HFFc6 (cell line): ENCODE measurements at regions not wholly inside any gene's neighbourhood (a gene's known extent, or its start where the extent isn't known, plus 50 kb on each side); places are given as distances from the start of the nearest gene placed in this dataset.

Experiments
- DNase-seq: peaks from one replicate; pipeline ENCODE4 v3.0.0-alpha.2; 2018
- H3K27ac Mint-ChIP-seq: 2 replicates; pipeline ENCODE4 v1.8.0; 2020; ENCODE audit warnings: mild to moderate bottlenecking, mixed read lengths
- H3K27me3 Mint-ChIP-seq: 2 replicates; pipeline ENCODE4 v1.8.0; 2021; ENCODE audit warnings: mild to moderate bottlenecking, moderate library complexity, mixed read lengths; ENCODE audit not compliant: insufficient read depth
- H3K36me3 Mint-ChIP-seq: 2 replicates; pipeline ENCODE4 v1.8.0; 2021; ENCODE audit warnings: low read depth, mixed read lengths
- H3K4me1 Mint-ChIP-seq: 2 replicates; pipeline ENCODE4 v1.8.0; 2020; ENCODE audit warnings: low read depth, mixed read lengths
- H3K4me3 Mint-ChIP-seq: 2 replicates; pipeline ENCODE4 v1.8.0; 2020; ENCODE audit warnings: mild to moderate bottlenecking, moderate library complexity, mixed read lengths
- H3K9me3 Mint-ChIP-seq: 2 replicates; pipeline ENCODE4 v1.8.0; 2020; ENCODE audit warnings: mild to moderate bottlenecking, mixed read lengths
- TF ChIP-seq, protein P1 (sequence below): fragments of 200-600 bp; sonication (generic); IDR thresholded peaks from 2 replicates; pipeline ENCODE4 v1.5.0; 2021; ENCODE audit warnings: antibody characterized with exemption, mild to moderate bottlenecking

DNA sequence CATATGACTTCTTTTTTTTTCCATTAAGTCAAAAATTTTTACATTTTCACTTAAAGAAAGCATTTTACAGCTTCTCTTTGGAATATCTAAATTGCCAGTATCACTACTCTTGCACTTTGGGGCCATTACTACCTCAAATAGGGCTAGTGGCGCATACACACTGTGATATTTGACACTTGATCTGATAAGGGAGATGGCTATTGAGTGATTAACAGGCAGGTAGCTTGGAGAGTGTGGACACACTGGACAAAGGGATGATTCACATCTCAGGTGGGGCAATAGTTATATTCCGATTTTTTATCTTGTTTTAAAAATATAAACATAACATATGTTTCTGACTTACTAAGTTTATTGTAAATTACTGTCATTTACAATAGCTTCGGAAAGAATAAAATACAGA, 2219.9 kb downstream of the LRRC4C start:
- no peaks in the 10 kb centered on the region for H3K4me1 Mint-ChIP-seq
- no peaks in the 10 kb centered on the region; the same call in 1 of the 2 replicates for H3K27me3 Mint-ChIP-seq
- TF ChIP-seq, protein P1, sequence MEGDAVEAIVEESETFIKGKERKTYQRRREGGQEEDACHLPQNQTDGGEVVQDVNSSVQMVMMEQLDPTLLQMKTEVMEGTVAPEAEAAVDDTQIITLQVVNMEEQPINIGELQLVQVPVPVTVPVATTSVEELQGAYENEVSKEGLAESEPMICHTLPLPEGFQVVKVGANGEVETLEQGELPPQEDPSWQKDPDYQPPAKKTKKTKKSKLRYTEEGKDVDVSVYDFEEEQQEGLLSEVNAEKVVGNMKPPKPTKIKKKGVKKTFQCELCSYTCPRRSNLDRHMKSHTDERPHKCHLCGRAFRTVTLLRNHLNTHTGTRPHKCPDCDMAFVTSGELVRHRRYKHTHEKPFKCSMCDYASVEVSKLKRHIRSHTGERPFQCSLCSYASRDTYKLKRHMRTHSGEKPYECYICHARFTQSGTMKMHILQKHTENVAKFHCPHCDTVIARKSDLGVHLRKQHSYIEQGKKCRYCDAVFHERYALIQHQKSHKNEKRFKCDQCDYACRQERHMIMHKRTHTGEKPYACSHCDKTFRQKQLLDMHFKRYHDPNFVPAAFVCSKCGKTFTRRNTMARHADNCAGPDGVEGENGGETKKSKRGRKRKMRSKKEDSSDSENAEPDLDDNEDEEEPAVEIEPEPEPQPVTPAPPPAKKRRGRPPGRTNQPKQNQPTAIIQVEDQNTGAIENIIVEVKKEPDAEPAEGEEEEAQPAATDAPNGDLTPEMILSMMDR, result no peak
- no peak overlapping the region for H3K27ac Mint-ChIP-seq
- DNase-seq, result no peak
- no peaks in the 10 kb centered on the region for H3K36me3 Mint-ChIP-seq
- H3K4me3 Mint-ChIP-seq, result no peak overlapping the region
- H3K9me3 Mint-ChIP-seq, result peaks cover 21% of the 10 kb centered on the region

DNA sequence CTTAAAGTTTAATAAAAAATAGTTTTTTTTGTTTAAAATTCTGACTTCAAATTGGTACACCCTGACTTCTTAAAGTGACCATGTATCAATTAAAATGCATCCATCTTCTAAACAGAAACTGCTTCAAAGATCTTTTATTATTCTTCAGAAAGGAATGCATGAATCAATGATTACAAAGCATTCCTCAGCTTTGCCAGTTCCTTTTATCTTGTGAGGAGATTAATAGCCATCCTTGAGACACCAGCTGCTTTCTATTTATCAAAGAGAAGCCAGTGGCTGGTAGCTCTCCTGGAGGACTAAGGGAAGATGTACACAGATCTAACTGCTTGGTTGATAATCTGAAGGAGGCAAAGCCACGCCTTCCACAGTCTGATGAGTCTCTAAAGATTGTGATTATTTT, 2222.5 kb downstream of the LRRC4C start:
- Mint-ChIP-seq H3K27ac (no peak overlapping the region), H3K36me3 (no peaks in the 10 kb centered on the region), H3K9me3 (peaks cover 39% of the 10 kb centered on the region), H3K4me3 (no peak overlapping the region), H3K4me1 (no peaks in the 10 kb centered on the region), H3K27me3 (no peaks in the 10 kb centered on the region; the same call in 1 of the 2 replicates)
- TF ChIP-seq, protein P1, result no peak
- DNase-seq, result no peak

- no peaks in the 10 kb centered on the region for H3K4me1 Mint-ChIP-seq
- H3K4me3 Mint-ChIP-seq, result no peak overlapping the region
- TF ChIP-seq, protein P1, result no peak
- H3K27me3 Mint-ChIP-seq, result no peaks in the 10 kb centered on the region
- no peaks in the 10 kb centered on the region for H3K36me3 Mint-ChIP-seq
- H3K27ac Mint-ChIP-seq, result no peak overlapping the region
- peaks cover 19% of the 10 kb centered on the region; the same call in 1 of the 2 replicates for H3K9me3 Mint-ChIP-seq
- DNase-seq, result no peak
These were observed 2237.8 kb downstream of the LRRC4C start for GRCh38 chr11:39221550-39222138.

GRCh38 chr11:39220501-39221230, 2238.8 kb downstream of the LRRC4C start:
- no peak overlapping the region for H3K27ac Mint-ChIP-seq
- H3K4me1 Mint-ChIP-seq, result no peaks in the 10 kb centered on the region
- peaks cover 22% of the 10 kb centered on the region; the same call in 1 of the 2 replicates for H3K9me3 Mint-ChIP-seq
- no peak for DNase-seq
- TF ChIP-seq, protein P1, result no peak
- H3K36me3 Mint-ChIP-seq, result no peaks in the 10 kb centered on the region
- H3K27me3 Mint-ChIP-seq, result no peaks in the 10 kb centered on the region
- H3K4me3 Mint-ChIP-seq, result no peak overlapping the region

DNA sequence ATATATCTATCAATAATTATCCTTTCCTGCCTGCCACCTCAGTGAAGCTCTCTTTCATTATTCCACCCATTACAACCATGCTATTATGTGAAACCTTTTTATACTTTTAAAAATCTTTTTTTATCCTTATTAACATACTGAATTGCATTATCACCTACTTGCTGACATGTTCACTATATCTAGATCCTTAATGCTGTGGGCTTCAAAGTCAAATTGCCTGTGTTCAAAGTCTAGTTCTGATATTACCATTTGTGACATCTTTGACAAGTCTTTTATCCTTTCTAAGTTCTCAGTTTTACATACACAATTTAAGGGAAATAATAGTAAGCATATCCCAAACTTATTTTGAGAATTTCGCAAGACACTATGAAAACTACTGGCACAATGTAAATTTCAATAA, 2239.4 kb downstream of the LRRC4C start:
- Mint-ChIP-seq H3K27me3 (no peaks in the 10 kb centered on the region), H3K9me3 (peaks cover 22% of the 10 kb centered on the region; the same call in 1 of the 2 replicates), H3K36me3 (no peaks in the 10 kb centered on the region), H3K4me1 (no peaks in the 10 kb centered on the region), H3K4me3 (no peak overlapping the region), H3K27ac (no peak overlapping the region)
- no peak for DNase-seq
- TF ChIP-seq, protein P1, result no peak
